GM23338 (cell line): ENCODE measurements at regions not wholly inside any gene's neighbourhood (a gene's known extent, or its start where the extent isn't known, plus 50 kb on each side); places are given as distances from the start of the nearest gene placed in this dataset.

Experiments used
- ATAC-seq: fragments of 200-7000 bp; cut with Tn5 transposase; 3 replicates; pipeline ENCODE4 v1.9.1; 2020
- DNase-seq: peaks from one replicate; pipeline ENCODE4 v3.0.0-alpha.2; 2015; ENCODE audit warnings: low spot score
- H2AFZ ChIP-seq: fragments of 200-600 bp; sonication (generic); 2 replicates; pipeline ENCODE4 v1.8.0; 2016; ENCODE audit warnings: antibody characterized with exemption, mild to moderate bottlenecking, moderate library complexity
- H3F3A ChIP-seq: fragments of 200-600 bp; sonication (generic); replicated peaks from 2 replicates; pipeline ENCODE4 v1.8.0; 2017; ENCODE audit warnings: antibody characterized with exemption, mixed run types, low read depth
- H3K27ac ChIP-seq: fragments of 200-600 bp; sonication (generic); 2 replicates; pipeline ENCODE4 v1.6.1; 2016; ENCODE audit warnings: low read depth
- H3K27me3 ChIP-seq: fragments of 200-600 bp; sonication (generic); 2 replicates; pipeline ENCODE4 v1.8.0; 2016; ENCODE audit warnings: mild to moderate bottlenecking, mixed run types, moderate library complexity; ENCODE audit not compliant: insufficient read depth
- H3K36me3 ChIP-seq: fragments of 200-600 bp; sonication (generic); 2 replicates; pipeline ENCODE4 v1.8.0; 2016; ENCODE audit warnings: mild to moderate bottlenecking; ENCODE audit not compliant: insufficient read depth
- H3K4me1 ChIP-seq: fragments of 200-600 bp; sonication (generic); 2 replicates; pipeline ENCODE4 v1.8.0; 2016; ENCODE audit warnings: mild to moderate bottlenecking, moderate library complexity; ENCODE audit not compliant: insufficient read depth
- H3K4me2 ChIP-seq: fragments of 200-600 bp; sonication (generic); 2 replicates; pipeline ENCODE4 v1.7.1; 2017; ENCODE audit warnings: mixed run types
- H3K4me3 ChIP-seq: fragments of 200-600 bp; sonication (generic); 2 replicates; pipeline ENCODE4 v1.6.1; 2016; ENCODE audit warnings: mixed run types
- H3K79me2 ChIP-seq: fragments of 200-600 bp; sonication (generic); replicated peaks from 2 replicates; pipeline ENCODE4 v1.8.0; 2017; ENCODE audit warnings: mild to moderate bottlenecking; ENCODE audit not compliant: insufficient read depth
- H3K9me2 ChIP-seq: fragments of 200-600 bp; sonication (generic); 2 replicates; pipeline ENCODE4 v1.8.0; 2017; ENCODE audit not compliant: insufficient read depth
- H4K20me1 ChIP-seq: fragments of 200-600 bp; sonication (generic); replicated peaks from 2 replicates; pipeline ENCODE4 v1.8.0; 2017; ENCODE audit warnings: mild to moderate bottlenecking; ENCODE audit not compliant: insufficient read depth
- H3K27ac Mint-ChIP-seq: 2 replicates; pipeline ENCODE4 v1.8.0; 2020; ENCODE audit warnings: inconsistent platforms, mild to moderate bottlenecking, moderate library complexity, mixed read lengths
- H3K27me3 Mint-ChIP-seq: 3 replicates; pipeline ENCODE4 v1.8.0; 2022; ENCODE audit warnings: low read depth, mild to moderate bottlenecking, moderate library complexity, mixed read lengths, inconsistent platforms; ENCODE audit not compliant: insufficient read depth, poor library complexity
- H3K36me3 Mint-ChIP-seq: 3 replicates; pipeline ENCODE4 v1.8.0; 2021; ENCODE audit warnings: low read depth, mild to moderate bottlenecking, inconsistent platforms, moderate library complexity, mixed read lengths
- H3K4me1 Mint-ChIP-seq: 3 replicates; pipeline ENCODE4 v1.8.0; 2020; ENCODE audit warnings: mild to moderate bottlenecking, inconsistent platforms, mixed read lengths
- H3K4me3 Mint-ChIP-seq: 3 replicates; pipeline ENCODE4 v1.8.0; 2021; ENCODE audit warnings: moderate library complexity, mild to moderate bottlenecking, inconsistent platforms, mixed read lengths
- H3K9me3 Mint-ChIP-seq: 3 replicates; pipeline ENCODE4 v1.8.0; 2020; ENCODE audit warnings: moderate library complexity, mild to moderate bottlenecking, inconsistent platforms, mixed read lengths
- CREB1 ChIP-seq: fragments of 250-450 bp; sonication (Bioruptor Pico); IDR thresholded peaks from 2 replicates; pipeline ENCODE4 v1.5.0; 2020; ENCODE audit warnings: low read depth, mild to moderate bottlenecking, moderate library complexity
- CTCF ChIP-seq, 2 experiments: fragments of 200-600 bp in 1 of 2; sonication (generic) in 1 of 2; conservative IDR thresholded peaks; 2 replicates each; pipeline versions ENCODE4 v1.5.1 to v1.6.1; 2016 to 2017; ENCODE audit warnings: antibody characterized with exemption in 2 of 2, low read depth in 2 of 2, mild to moderate bottlenecking in 2 of 2, moderate library complexity in 1 of 2
- EZH2 ChIP-seq: fragments of 200-600 bp; sonication (generic); IDR thresholded peaks from one replicate; pipeline ENCODE4 v1.8.0; 2017; ENCODE audit warnings: antibody characterized with exemption, mild to moderate bottlenecking, low read depth; ENCODE audit not compliant: unreplicated experiment
- STAT1 ChIP-seq: IDR thresholded peaks from one replicate; pipeline ENCODE4 v1.6.1; 2016; ENCODE audit warnings: antibody characterized with exemption; ENCODE audit not compliant: unreplicated experiment
- ZNF114 ChIP-seq: fragments of 250-450 bp; sonication (Bioruptor Pico); IDR thresholded peaks from 2 replicates; pipeline ENCODE4 v1.5.0; 2020; ENCODE audit warnings: mild to moderate bottlenecking, moderate library complexity
- TF ChIP-seq, protein P1 (sequence below): IDR thresholded peaks from one replicate; pipeline ENCODE4 v1.6.1; 2018; ENCODE audit warnings: antibody characterized with exemption; ENCODE audit not compliant: unreplicated experiment

DNA sequence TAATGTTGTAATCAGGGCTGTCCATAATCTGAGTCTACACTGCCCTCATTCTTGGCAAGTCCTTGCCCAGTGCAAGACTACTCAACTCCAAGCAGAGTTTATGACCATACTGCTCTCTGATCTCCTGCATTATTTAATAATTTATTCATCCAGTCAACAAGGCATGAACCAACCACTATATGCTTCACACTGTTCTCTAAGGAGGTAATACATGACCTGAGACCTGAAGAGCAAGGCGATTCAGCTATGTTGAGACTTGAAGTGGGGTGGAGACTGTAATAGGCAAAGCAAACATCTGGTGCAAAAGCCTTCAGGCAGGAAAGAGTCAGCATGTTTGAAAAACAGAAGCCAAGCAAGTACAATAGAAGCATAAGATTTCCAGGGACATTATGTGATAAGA is 1362.8 kb downstream of the ROBO2 start (continued):
- TF ChIP-seq CTCF (conservative IDR thresholded peaks at IDR 0.05; ENCODE audit: low read depth in 2 of 2) = no peak
- TF ChIP-seq, protein P1, sequence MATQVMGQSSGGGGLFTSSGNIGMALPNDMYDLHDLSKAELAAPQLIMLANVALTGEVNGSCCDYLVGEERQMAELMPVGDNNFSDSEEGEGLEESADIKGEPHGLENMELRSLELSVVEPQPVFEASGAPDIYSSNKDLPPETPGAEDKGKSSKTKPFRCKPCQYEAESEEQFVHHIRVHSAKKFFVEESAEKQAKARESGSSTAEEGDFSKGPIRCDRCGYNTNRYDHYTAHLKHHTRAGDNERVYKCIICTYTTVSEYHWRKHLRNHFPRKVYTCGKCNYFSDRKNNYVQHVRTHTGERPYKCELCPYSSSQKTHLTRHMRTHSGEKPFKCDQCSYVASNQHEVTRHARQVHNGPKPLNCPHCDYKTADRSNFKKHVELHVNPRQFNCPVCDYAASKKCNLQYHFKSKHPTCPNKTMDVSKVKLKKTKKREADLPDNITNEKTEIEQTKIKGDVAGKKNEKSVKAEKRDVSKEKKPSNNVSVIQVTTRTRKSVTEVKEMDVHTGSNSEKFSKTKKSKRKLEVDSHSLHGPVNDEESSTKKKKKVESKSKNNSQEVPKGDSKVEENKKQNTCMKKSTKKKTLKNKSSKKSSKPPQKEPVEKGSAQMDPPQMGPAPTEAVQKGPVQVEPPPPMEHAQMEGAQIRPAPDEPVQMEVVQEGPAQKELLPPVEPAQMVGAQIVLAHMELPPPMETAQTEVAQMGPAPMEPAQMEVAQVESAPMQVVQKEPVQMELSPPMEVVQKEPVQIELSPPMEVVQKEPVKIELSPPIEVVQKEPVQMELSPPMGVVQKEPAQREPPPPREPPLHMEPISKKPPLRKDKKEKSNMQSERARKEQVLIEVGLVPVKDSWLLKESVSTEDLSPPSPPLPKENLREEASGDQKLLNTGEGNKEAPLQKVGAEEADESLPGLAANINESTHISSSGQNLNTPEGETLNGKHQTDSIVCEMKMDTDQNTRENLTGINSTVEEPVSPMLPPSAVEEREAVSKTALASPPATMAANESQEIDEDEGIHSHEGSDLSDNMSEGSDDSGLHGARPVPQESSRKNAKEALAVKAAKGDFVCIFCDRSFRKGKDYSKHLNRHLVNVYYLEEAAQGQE = no peak
- no peak for TF ChIP-seq STAT1
- no peak for TF ChIP-seq ZNF114 (CRISPR knock-in tag)
- TF ChIP-seq CREB1 = no peak

GRCh38 chr3:78405745-78406144 is 1362.1 kb downstream of the ROBO1 start:
- peaks cover 6% of the 10 kb centered on the region; the same call in 1 of the 2 replicates for H3K9me2 ChIP-seq
- no peaks in the 10 kb centered on the region for H3K4me1 Mint-ChIP-seq
- H3K27me3 ChIP-seq = no peaks in the 10 kb centered on the region
- no peaks in the 10 kb centered on the region for H3K36me3 Mint-ChIP-seq
- H3K9me3 Mint-ChIP-seq = no peaks in the 10 kb centered on the region
- no peaks in the 10 kb centered on the region for H3K36me3 ChIP-seq
- no peak overlapping the region for H3K4me2 ChIP-seq
- no peak for DNase-seq
- no peak overlapping the region for H3K4me3 Mint-ChIP-seq
- no peaks in the 10 kb centered on the region for H3K27me3 Mint-ChIP-seq
- no peak overlapping the region for H2AFZ ChIP-seq
- no peaks in the 10 kb centered on the region for H3F3A ChIP-seq
- no peaks in the 10 kb centered on the region for H4K20me1 ChIP-seq
- ATAC-seq = no peak
- no peaks in the 10 kb centered on the region for H3K79me2 ChIP-seq
- H3K27ac ChIP-seq = no peak overlapping the region
- H3K4me1 ChIP-seq = no peaks in the 10 kb centered on the region
- no peak overlapping the region for H3K27ac Mint-ChIP-seq
- TF ChIP-seq, protein P1 = peak; percentile 60
- no peak for TF ChIP-seq EZH2
- no peak overlapping the region for H3K4me3 ChIP-seq
